Adrenal gland (tissue), 9 donors: ENCODE measurements at regions not wholly inside any gene's neighbourhood (a gene's known extent, or its start where the extent isn't known, plus 50 kb on each side); places are given as distances from the start of the nearest gene placed in this dataset.
"Not testable (repeated sequence)": the region's sequence is repeated elsewhere in the genome, so short reads cannot be mapped to it uniquely, and the experiment has no call there.

Experiments
- DNase-seq, 7 donors: peaks; one replicate each; pipeline ENCODE4 v3.0.0-alpha.2; 2019 to 2020
- H3K27ac ChIP-seq, 5 donors: fragments of 200-600 bp; sonication (generic) in 4 of 5; 1 replicate in 3 of 5; 2 replicates in 2 of 5; pipeline versions ENCODE4 v1.5.1 to v1.8.0; 2016 to 2020; ENCODE audit warnings: mild to moderate bottlenecking in 1 of 5
- H3K27me3 ChIP-seq: fragments of 200-600 bp; 2 replicates; pipeline ENCODE4 v1.8.0; 2021
- H3K36me3 ChIP-seq, 2 donors: fragments of 200-600 bp; replicated peaks in 1 of 2; 1 replicate in 1 of 2; 2 replicates in 1 of 2; pipeline versions ENCODE4 v1.5.1 to v1.8.0; 2018 to 2022
- H3K4me1 ChIP-seq, 2 donors: fragments of 200-600 bp; replicated peaks in 1 of 2; 1 replicate in 1 of 2; 2 replicates in 1 of 2; pipeline versions ENCODE4 v1.5.1 to v1.8.0; 2018 to 2021
- H3K4me3 ChIP-seq, 4 donors: fragments of 200-600 bp; sonication (generic) in 3 of 4; one replicate each; pipeline ENCODE4 v1.5.1; 2016 to 2018
- H3K9me3 ChIP-seq, 3 donors: fragments of 200-600 bp; sonication (generic) in 1 of 3; replicated peaks in 1 of 3; 1 replicate in 2 of 3; 2 replicates in 1 of 3; pipeline versions ENCODE4 v1.5.1 to v1.8.0; 2016 to 2021
- POLR2A ChIP-seq, 2 donors: fragments of 450-650 bp; IDR thresholded peaks; one replicate each; pipeline ENCODE4 v1.6.1; 2017; ENCODE audit warnings: antibody characterized with exemption in 2 of 2, mild to moderate bottlenecking in 2 of 2, moderate library complexity in 1 of 2
- WGBS, 4 donors: extraction: QIAGEN DNeasy Blood & Tissue Kit in 2 of 4; methylation state at CpG; one replicate each; pipeline versions ENCODE4 v1.1.5 to v1.1.7; 2013 to 2017; 5-methylcytosine and 5-hydroxymethylcytosine counted together
- intact Hi-C, 2 donors: fragments of 100-400 bp; cut with DNase I; formaldehyde crosslinking; loops; one replicate each; pipeline versions ENCODE4 v1.14.1 to v1.15.0; 2022 to 2023
- TF ChIP-seq, protein P1 (sequence below), 6 experiments: fragments of 450-650 bp in 4 of 6; fragments of 200-600 bp in 2 of 6; sonication (generic) in 1 of 6; IDR thresholded peaks; 1 replicate in 5 of 6; 2 replicates in 1 of 6; pipeline versions ENCODE4 v1.5.1 to v1.8.0; 2016 to 2021; ENCODE audit warnings: antibody characterized with exemption in 6 of 6, mild to moderate bottlenecking in 2 of 6, moderate library complexity in 1 of 6
- donor health status: healthy with polysubstance abuse.
- donor health status: Bipolar disorder and iron deficiency.
- donor health status: DM: yes; HTN: yes; CAD: no.
- donor health status: DM: no; HTN: no; CAD: no.
- donor health status: DM: no; HTN: no; CAD: no.

DNA sequence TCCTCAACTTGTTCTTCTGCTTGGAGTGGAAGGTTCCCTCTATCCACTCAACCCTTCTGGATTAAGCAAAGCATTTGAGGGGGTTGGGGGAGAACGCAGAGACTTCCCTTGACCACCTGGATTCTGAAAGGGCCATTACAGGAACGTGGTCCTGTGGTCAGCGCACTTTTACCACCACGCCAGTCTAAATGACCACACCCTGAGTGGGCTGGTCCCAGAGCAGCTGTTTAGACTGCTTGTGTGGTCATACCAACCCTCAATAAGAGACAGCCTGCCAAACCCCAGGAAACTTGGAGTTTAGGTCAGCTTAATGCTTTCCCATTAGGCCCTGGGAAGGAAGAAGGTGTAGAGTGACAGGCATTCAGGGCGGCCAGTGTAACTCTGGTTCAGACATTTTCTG lies 165.5 kb upstream of the ATP2B1 start:
- Histone ChIP-seq H3K4me3 (no peak overlapping the region), H3K4me1 (no peaks in the 10 kb centered on the region), H3K9me3 (peaks cover 0 to 8% (median 0%) of the 10 kb centered on the region in 3 donors), H3K36me3 (no peaks in the 10 kb centered on the region), H3K27me3 (no peaks in the 10 kb centered on the region), H3K27ac (no peak overlapping the region)
- TF ChIP-seq, protein P1, sequence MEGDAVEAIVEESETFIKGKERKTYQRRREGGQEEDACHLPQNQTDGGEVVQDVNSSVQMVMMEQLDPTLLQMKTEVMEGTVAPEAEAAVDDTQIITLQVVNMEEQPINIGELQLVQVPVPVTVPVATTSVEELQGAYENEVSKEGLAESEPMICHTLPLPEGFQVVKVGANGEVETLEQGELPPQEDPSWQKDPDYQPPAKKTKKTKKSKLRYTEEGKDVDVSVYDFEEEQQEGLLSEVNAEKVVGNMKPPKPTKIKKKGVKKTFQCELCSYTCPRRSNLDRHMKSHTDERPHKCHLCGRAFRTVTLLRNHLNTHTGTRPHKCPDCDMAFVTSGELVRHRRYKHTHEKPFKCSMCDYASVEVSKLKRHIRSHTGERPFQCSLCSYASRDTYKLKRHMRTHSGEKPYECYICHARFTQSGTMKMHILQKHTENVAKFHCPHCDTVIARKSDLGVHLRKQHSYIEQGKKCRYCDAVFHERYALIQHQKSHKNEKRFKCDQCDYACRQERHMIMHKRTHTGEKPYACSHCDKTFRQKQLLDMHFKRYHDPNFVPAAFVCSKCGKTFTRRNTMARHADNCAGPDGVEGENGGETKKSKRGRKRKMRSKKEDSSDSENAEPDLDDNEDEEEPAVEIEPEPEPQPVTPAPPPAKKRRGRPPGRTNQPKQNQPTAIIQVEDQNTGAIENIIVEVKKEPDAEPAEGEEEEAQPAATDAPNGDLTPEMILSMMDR (IDR thresholded peaks at IDR 0.05), result no peak
- no peak for TF ChIP-seq POLR2A (IDR thresholded peaks at IDR 0.05)
- intact Hi-C loops, result no loop called here
- no peak for DNase-seq
- WGBS, 4 donors, result 83 to 95% (median 92%) methylated on average over 5 of the region's 5 CpGs

DNA sequence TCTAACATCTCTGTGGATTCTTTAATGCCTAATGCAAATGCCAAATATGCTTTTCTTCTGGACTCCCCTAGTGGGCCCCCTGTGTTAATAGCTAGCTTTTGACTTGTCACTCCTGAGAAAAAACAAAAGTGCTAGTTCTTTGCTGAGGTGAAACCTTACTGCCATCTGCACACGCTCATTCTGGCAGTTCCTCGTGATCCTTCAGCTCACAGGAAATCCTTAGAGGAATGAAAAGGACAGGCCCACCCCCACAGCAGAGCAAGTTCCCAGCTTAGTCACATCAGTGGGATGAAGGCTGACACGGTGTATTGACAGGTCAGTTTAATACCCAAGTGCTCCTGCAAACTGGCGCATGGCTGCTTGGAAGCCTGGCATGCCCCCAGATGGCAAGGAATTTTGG lies 165.1 kb upstream of the ATP2B1 start:
- Histone ChIP-seq H3K27me3 (no peaks in the 10 kb centered on the region), H3K27ac (no peak overlapping the region), H3K4me3 (no peak overlapping the region), H3K4me1 (no peaks in the 10 kb centered on the region), H3K9me3 (peaks cover 0 to 8% (median 0%) of the 10 kb centered on the region in 3 donors), H3K36me3 (no peaks in the 10 kb centered on the region)
- WGBS, 4 donors, result 57 to 59% (median 58%) methylated on average over 3 to 4 of the region's 4 CpGs
- intact Hi-C loops, result no loop called here
- no peak for DNase-seq
- TF ChIP-seq POLR2A (IDR thresholded peaks at IDR 0.05), result no peak
- TF ChIP-seq, protein P1 (IDR thresholded peaks at IDR 0.05), result no peak

DNA sequence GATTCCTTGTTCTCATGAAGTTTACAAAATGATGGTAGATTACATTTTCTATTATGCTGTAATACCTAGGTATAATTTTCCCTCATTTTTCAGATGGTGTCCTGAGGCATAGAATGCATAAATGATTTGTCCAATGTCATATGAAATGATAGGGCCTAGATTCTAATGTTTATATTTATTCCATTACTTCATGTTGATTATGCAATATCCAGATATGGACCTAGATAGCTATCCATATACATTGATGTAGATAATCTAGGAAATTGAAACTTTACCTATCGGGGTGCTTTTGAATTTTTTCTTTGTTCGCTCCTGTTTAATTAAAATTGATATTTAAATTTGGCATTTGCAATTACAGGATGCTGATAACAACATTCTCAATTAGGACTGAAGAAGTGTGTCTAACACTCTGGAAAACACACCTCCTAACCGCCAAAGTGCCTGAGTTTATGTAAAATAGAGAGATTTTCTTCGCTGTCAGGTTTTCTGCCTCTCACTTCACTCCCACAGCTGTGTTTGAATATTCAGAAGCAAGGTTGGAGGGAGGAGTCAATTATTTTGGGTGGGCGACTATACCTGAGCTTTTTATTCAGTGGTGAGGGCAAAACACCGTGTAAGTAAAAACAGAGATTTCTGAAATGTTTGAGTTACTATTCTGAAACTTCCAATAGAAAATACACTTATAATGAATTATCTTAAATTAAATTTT lies 164.4 kb upstream of the ATP2B1 start:
- Histone ChIP-seq H3K36me3 (no peaks in the 10 kb centered on the region), H3K4me1 (no peaks in the 10 kb centered on the region), H3K4me3 (no peak overlapping the region), H3K27ac (no peak overlapping the region), H3K27me3 (no peaks in the 10 kb centered on the region), H3K9me3 (peaks cover 0 to 8% (median 0%) of the 10 kb centered on the region in 3 donors)
- intact Hi-C loops, result no loop called here
- TF ChIP-seq, protein P1 (IDR thresholded peaks at IDR 0.05), result no peak
- TF ChIP-seq POLR2A (IDR thresholded peaks at IDR 0.05), result no peak
- DNase-seq, result no peak
- 75 to 90% (median 82%) methylated on average over 6 of the region's 6 CpGs for WGBS, 4 donors

DNA sequence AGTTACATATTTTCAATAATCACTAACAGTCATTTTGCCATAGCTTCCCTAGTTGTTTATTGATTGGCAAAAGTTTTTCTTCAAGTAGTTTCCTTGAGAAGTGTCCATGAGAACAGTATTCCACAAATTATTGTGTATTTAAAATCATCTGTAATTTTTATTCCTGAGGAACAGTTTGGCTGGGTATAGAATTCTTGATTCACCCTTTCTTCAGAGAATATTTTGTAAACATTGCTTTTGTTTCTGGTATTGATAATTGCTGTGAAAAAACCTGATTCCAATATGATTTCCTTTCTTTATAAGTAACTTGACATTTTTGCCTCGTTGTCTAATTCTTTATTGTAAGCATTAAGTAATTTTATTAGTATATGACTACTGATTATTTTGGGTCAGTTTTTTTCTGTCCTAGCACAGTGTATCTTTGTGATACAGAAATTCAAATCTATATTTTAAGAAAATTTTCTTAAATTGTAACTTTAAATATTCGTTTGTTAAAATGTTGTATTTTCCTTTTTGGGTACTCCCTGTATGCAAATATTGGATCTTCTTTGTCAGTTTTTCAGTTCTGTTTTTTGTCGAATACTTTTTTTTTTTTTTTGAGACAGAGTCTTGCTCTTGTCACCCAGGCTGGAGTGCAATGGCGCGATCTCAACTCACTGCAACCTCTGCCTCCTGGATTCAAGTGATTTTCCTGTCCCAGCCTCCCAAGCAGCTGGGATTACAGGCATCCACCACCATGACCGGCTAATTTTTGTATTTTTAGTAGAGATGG lies 162.0 kb upstream of the ATP2B1 start:
- H3K4me3 ChIP-seq, result no peak overlapping the region
- 71 to 73% (median 72%) methylated on average over 6 of the region's 6 CpGs for WGBS, 4 donors
- no peaks in the 10 kb centered on the region for H3K27me3 ChIP-seq
- no peak for TF ChIP-seq POLR2A (IDR thresholded peaks at IDR 0.05)
- TF ChIP-seq, protein P1 (IDR thresholded peaks at IDR 0.05), result no peak
- DNase-seq, result no peak
- intact Hi-C loops, result no loop called here
- H3K9me3 ChIP-seq, result peaks cover 0 to 8% (median 0%) of the 10 kb centered on the region in 3 donors
- H3K4me1 ChIP-seq, result no peaks in the 10 kb centered on the region
- H3K36me3 ChIP-seq, result no peaks in the 10 kb centered on the region
- no peak overlapping the region for H3K27ac ChIP-seq

DNA sequence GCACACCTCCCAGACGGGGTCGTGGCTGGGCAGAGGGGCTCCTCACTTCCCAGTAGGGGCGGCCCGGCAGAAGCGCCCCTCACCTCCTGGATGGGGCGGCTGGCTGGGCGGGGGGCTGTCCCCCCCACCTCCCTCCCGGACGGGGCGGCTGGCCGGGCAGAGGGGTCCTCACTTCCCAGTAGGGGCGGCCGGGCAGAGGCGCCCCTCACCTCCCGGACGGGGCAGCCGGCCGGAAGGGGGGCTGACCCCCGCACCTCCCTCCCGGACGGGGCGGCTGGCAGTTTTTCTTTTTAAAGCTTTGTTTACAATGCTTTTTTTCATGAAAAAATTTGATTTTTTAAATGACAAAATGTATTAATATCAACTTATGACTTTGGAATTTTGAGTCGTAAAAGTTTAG lies 159.0 kb upstream of the ATP2B1 start:
- H3K4me3 ChIP-seq, H3K27ac ChIP-seq, H3K27me3 ChIP-seq, H3K36me3 ChIP-seq, H3K9me3 ChIP-seq, H3K4me1 ChIP-seq, DNase-seq, intact Hi-C loops: not testable (repeated sequence)
- WGBS, 4 donors, result 94 to 97% (median 95%) methylated on average over 7 to 23 of the region's 23 CpGs
